ENCODE measurements at regions not wholly inside any gene's neighbourhood (a gene's known extent, or its start where the extent isn't known, plus 50 kb on each side); places are given as distances from the start of the nearest gene placed in this dataset.

GRCh38 chr6:164370773-164371172, 938.6 kb downstream of the C6orf118 start (continued):
- no peak for TF ChIP-seq ZNF395 (CRISPR knock-in tag; IDR thresholded peaks at IDR 0.05)
- no peak for TF ChIP-seq PML (IDR thresholded peaks at IDR 0.05; ENCODE audit: low read length)
- TF ChIP-seq ZFX (CRISPR knock-in tag; IDR thresholded peaks at IDR 0.05), result no peak
- TF ChIP-seq HNRNPK (IDR thresholded peaks at IDR 0.05; ENCODE audit: low read depth, low read length, poor library complexity, severe bottlenecking), result no peak
- TF ChIP-seq NFE2L1 (tag; IDR thresholded peaks at IDR 0.05; ENCODE audit: borderline replicate concordance, low read depth), result no peak
- TF ChIP-seq NRF1 (conservative IDR thresholded peaks at IDR 0.05 in 1 of 2, IDR thresholded peaks at IDR 0.05 in 1 of 2), result no peak
- TF ChIP-seq ZNF511 (CRISPR knock-in tag; IDR thresholded peaks at IDR 0.05), result no peak
- no peak for TF ChIP-seq SAP30 (IDR thresholded peaks at IDR 0.05; ENCODE audit: borderline replicate concordance, insufficient read depth, low read depth, low read length, poor library complexity, severe bottlenecking)
- TF ChIP-seq CTBP1 (IDR thresholded peaks at IDR 0.05; ENCODE audit: borderline replicate concordance), result peak; percentile 53; the same call in 1 of the 2 replicates
- no peak for TF ChIP-seq PHB (CRISPR knock-in tag; IDR thresholded peaks at IDR 0.05)
- TF ChIP-seq ELK1 (CRISPR knock-in tag; IDR thresholded peaks at IDR 0.05), result no peak
- no peak for TF ChIP-seq ZNF316 (IDR thresholded peaks at IDR 0.05)
- no peak for TF ChIP-seq ZBTB8A (IDR thresholded peaks at IDR 0.05; ENCODE audit: partially characterized antibody)
- TF ChIP-seq ZNF232 (CRISPR knock-in tag; IDR thresholded peaks at IDR 0.05), result no peak
- no peak for TF ChIP-seq NR3C1 (CRISPR knock-in tag; IDR thresholded peaks at IDR 0.05)
- TF ChIP-seq POLR2AphosphoS5 (IDR thresholded peaks at IDR 0.05; ENCODE audit: control insufficient read depth, insufficient read depth, low read depth, low read length), result no peak
- TF ChIP-seq RBBP5 (IDR thresholded peaks at IDR 0.05; ENCODE audit: borderline replicate concordance, insufficient read depth, low read length, poor library complexity, severe bottlenecking), result no peak
- peak; percentile 40; the same call in 1 of the 2 replicates for TF ChIP-seq TEAD4 (IDR thresholded peaks at IDR 0.05; ENCODE audit: low read length)
- no peak for TF ChIP-seq TEAD4 (CRISPR knock-in tag; IDR thresholded peaks at IDR 0.05; ENCODE audit: borderline replicate concordance)
- no peak for TF ChIP-seq HDAC1 (IDR thresholded peaks at IDR 0.05)
- TF ChIP-seq SMAD1 (IDR thresholded peaks at IDR 0.05; ENCODE audit: low read depth, low read length, partially characterized antibody), result no peak
- TF ChIP-seq NFYB (IDR thresholded peaks at IDR 0.05; ENCODE audit: extremely low read depth, insufficient read length), result no peak
- no peak for TF ChIP-seq CXXC5 (CRISPR knock-in tag; IDR thresholded peaks at IDR 0.05)
- no peak for TF ChIP-seq RFX5 (IDR thresholded peaks at IDR 0.05; ENCODE audit: low read depth, low read length)
- no peak for TF ChIP-seq ZNF695 (CRISPR knock-in tag; IDR thresholded peaks at IDR 0.05)
- no peak for TF ChIP-seq GTF2F1 (IDR thresholded peaks at IDR 0.05; ENCODE audit: low read depth, low read length)

All from K562 (cell line).